HG03571 (cell line): ENCODE measurements at regions not wholly inside any gene's neighbourhood (a gene's known extent, or its start where the extent isn't known, plus 50 kb on each side); places are given as distances from the start of the nearest gene placed in this dataset.

Experiments
- ATAC-seq: cut with Tn5 transposase; IDR thresholded peaks from one replicate; pipeline ENCODE4 v1.9.1; 2021; ENCODE audit not compliant: unreplicated experiment

DNA sequence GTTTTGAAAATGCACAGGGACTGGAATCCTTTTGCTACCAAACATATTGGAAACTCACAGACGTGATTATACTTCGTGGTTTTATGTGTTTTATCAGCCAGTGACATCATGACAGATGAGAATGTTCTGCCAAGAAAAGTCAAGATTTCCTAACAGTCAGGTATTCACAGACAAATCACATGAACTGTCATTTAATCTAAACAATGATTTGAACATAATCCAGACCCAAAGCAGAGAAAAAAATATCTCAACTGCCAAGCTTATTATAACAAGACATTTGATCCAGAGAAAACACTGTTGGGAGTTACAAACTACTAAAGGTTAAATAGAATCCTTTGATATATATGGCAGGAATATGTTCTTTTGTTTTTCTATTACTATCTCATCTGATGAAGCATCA is 635.9 kb upstream of the FRG1 start:
- no peak for ATAC-seq

DNA sequence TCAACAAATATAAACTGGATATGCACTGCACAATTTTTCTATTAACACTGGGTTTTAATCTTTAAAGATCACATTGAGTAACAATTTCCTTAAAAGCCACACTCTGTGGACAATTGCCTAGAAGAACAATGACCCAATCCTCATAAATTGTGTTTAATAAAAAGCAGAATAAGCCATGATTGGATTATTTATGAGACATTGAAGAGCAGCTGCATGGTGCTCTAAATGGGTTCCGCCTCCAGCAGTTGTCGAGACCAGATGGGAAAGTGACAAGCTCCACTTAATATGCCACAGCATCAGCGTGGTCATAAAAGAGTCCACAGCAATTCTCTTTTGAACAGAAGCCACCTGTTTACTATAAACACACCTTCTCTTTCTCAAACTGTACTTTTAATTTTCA is 635.2 kb upstream of the FRG1 start:
- ATAC-seq = no peak

DNA sequence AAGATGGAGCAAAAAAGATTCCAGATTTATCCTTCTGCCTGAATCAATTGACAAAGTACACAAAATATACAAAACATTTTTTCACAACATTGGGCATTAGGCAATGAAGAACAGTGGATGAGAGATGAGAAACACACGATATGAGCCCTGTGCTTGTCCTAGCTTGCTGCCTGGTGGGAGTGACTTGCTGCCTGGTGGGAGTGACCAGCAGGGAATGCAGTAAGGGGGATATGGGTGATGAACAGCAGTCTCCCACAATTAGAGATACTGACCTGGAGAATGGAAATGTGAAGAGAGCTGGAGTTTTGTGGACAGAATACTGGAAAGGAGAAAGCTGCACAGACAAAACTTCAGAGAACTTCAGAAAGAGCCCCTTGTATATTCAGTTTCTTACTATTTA is 629.4 kb upstream of the FRG1 start:
- no peak for ATAC-seq

DNA sequence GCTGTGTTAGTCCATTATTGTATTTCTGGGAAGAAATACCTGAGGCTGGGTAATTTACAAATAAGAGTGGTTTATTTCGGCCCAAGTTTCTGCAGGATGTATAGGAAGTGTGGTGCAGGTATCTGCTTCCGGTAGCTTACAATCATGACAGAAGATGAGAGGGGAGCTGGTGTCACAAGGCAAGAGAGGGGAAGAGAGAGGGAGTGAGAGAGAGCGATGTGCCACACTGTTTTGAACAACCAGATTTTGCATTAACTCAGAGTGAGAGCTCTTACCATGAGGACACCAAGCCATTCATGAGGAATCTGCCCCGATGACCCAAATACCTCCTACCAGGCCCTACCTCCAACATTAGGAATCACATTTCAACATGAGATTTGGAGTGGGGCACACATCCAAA is 627.6 kb upstream of the FRG1 start:
- ATAC-seq = no peak

DNA sequence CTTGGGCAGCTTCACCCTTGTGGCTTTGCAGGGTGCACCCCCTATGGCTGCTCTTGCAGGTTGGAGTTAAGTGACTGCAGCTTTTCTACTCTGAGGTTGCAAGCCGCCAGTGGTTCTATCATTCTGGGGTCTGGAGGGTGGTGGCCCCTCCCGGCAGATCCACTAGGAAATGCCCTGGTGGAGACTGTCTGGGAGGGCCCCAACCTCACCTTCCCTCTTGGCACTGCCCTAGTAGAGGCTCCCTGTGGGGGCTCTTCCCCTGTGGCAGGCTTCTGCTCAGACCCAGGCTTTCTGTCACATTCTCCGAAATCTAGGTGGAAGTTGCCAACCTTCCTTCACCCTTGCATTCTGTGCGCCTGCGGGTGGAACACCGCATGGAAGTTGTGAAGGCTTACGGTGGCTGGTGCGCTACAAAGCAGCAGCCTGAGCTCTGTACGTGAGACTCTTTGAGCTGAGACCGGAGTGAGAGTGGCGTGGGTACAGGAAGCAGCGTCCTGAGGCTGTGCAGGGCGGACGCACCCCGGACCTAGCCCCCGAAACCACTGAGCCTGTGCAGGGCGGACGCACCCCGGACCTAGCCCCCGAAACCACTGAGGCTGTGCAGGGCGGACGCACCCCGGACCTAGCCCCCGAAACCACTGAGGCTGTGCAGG is 626.7 kb upstream of the FRG1 start:
- no peak for ATAC-seq

DNA sequence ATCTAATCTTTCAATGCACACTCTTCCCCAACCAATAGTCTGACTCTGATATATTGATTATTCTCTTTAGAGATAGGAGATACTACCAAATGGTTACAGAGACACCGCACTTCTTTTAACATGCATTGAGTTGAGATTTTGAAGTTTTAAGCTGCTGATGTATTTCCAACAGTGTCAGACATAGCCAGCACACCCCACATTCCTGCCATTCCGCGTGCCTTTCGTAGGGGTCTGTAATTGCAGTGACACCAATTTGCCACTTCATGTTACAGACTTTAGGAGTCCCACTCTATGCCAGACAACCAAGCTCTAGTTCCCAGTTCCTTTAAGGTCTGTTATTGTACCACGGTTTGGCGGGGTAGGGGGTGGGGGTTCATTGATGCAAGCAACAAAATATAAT is 618.2 kb upstream of the FRG1 start:
- ATAC-seq = no peak

DNA sequence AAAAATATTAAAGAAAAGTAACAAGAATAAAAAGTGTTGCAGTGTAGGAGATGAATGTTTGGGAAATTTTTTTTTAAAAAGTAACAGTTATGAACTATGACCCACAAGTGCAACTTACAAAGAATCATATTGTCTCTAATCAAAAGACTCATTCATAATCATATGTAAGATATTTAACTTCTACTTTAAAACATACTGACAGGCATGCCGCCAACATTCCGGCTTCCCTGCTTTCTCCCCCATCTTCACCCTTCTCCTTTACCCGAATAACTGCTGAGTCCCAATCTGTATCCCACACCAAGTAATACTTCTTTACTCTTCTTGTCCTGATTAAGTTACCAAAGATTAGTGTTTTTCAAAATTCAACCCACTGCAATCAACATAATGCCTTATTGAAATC is 598.8 kb upstream of the FRG1 start:
- no peak for ATAC-seq

DNA sequence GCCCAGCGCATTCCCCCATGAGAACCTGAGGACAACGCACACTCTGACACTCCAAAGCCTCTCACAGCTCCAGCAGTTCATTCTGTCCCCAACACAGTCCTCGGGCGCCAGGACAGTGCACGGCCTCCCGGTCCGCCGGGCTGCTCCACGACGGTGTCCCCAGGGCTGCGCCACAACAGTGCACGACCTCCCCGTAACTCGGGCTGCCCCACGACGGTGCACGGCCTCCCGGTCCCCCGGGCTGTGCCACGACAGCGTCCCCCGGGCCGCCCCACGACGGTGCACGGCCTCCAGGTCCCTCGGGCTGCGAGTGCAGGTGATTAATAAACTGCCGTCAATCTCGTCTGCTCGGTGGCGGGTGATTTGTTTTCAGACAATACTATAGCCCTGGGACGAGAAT is 585.1 kb upstream of the FRG1 start:
- no peak for ATAC-seq

DNA sequence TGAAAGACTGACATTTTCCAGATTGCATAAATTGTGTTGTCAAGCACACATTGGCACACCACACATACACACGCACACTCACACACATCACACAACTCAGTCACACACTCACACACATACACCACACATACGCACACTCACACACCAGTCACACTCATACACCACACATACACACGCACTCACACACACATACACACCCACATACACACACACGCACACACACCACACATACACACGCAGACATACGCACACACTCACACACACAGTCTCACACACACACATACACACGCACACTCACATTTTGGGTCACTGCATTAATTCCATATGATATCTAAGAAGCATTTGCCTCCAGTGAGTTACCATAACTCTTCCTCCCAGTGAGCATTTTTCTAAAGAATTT is 578.3 kb upstream of the FRG1 start:
- ATAC-seq = no peak

DNA sequence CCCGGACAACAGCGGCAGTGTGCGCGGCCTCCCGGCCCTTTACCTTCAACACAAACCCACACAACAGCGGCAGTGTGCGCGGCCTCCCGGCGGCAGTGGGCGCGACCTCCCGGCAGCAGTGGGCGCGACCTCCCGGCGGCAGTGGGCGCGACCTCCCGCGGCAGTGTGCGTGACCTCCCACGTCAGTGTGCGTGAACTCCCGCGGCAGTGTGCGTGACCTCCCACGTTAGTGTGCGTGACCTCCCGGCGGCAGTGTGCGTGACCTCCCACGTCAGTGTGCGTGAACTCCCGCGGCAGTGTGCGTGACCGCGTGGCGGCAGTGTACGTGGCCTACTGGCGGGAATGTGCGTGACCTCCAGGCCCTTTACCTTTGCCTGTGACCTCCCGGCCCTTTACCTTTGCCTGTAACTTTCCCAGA is 576.6 kb upstream of the FRG1 start:
- no peak for ATAC-seq

DNA sequence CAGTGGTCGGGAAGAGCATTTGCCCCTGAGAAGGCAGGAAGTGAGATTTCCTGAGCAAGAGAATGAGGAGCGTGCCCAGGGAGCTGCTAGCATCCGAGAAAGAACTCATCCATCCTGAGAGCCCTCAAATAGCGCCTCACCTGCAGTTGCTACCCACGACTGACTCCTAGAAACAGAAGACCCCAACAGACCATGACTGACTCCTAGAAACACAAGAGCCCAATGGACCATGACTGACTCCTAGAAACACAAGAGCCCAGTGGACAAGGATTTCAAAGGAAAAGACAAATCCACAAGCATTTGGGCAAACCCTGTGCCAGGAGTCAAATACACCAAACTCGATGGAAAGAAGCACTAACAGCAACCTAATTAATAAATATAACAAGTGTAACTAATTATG is 575.2 kb upstream of the FRG1 start:
- no peak for ATAC-seq

DNA sequence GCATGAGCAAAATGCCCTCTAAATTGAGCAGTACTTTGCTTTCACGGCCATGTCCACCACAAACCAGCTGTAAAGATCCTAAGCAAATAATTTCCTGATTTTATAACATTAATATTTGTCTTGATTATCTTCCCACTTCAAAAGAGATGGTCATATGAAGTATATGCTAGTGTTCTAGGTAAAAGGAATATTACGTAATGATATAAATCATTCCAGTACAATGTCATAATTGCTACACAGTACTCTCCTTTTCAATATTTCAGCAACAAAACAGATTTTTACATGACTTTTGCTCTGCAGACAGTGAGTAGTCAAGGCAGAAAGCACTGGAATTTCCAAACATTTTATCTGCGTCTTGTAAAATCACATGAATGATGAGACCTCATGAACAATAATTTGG is 572.8 kb upstream of the FRG1 start:
- no peak for ATAC-seq

DNA sequence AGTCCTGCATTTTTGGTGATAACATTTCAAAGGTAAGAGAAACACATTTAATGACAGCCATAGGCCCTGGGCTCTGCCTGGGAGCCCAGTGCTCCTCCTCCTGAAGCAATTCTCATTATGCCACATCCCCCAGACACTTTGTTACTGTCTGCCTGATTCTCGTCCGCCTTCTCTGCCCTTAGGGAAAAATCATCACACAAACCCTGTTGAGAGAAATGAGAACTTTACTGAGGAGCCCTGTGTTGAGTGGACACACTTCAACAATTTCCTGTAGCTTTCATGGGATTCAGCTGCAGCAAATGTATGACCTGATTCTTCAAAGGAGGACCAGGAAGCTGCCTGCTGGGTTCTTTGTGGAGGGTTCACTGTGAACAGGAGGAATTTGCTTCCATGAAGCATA is 566.5 kb upstream of the FRG1 start:
- ATAC-seq = no peak

DNA sequence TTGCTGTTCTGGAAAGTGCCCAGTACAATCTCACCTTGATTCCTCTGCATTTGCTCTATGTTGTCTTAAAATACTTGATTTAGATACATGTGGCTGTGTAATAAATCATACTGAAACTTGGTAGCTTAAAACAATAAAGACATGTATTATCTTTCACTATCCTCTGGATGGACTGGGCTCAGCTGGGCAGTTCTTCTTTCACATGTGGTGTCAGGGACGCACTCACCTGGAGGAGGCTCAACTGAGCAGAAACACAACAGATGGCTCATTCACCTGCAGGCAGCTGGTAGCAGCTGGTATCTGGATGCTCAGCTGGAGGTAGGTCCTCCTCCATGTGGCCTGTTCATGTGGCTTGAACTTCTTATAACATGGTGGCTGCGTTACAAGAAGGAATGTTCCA is 563.8 kb upstream of the FRG1 start:
- ATAC-seq = no peak

DNA sequence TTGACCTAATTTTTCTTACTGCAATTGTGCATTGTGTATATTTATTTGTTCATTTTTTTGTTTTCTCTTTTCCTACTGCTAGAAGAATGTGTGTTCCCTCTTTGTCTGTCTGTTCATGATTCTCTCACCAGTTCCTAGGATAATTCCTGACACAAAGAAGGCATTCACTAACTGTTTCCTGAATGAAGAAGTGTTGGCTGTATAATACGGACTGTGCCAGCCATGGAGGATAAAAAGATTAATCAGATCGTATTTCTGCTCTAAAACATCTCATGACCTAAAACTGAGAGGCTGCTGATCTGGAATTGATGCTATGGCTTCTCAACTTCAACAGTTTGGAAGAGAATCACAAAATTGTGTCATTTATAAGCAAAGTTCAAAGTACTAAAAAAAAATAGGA is 563.1 kb upstream of the FRG1 start:
- ATAC-seq = no peak

DNA sequence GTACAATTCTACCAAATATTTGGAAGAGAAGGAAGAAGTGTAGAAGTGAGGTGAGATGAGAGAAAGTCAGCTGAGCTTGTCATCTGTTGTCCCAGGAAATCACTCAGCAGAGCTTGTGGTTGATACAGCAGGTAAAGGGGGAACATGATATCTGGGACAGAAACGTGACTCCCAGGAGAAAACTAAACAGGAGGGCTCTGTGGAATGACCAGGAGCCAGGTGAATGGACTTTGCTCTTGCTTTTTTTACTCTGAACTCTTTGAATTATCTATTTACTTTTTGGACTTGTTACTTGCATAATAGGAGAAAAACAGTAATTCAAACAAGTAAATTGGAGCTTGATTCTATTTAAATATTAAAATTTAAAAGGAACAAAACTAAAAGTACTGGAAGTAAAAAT is 555.6 kb upstream of the FRG1 start:
- no peak for ATAC-seq

DNA sequence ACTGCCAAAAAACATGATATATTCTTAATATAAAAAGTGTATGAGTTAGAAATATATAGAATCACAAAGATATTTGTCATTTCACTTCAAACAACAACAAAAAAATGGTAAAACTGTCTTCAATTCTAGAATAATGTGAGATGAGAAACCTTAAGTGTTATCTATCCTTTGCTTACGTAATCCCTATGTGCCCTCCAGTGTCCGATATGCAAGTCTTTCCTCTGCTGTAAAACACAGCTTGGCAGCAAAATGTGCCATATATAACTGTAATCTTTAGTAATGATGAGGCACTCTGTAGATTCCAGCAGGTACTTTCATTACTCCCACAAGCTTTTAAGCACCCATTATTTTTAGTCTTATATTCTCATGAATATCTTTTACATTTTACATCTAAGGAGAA is 555.1 kb upstream of the FRG1 start:
- ATAC-seq = no peak

DNA sequence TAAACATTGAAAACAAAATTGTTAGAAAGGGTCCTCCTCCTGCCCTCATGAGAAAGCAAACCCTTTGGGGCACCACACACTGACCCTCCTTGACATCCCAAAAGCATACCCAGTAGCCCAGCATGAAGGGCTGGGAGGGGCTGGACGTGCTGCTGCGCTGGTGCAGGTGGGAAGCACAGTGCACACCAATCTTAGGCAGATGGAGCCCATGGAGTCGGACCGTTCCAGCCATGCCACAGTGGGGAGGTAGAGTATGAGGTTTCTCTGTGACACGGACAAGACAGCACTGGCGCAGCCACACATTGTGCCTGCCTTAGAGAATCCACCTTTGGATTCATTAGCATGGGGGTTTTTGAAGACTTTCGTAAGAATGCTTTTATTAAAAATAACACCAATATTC is 544.2 kb upstream of the FRG1 start:
- ATAC-seq = no peak

DNA sequence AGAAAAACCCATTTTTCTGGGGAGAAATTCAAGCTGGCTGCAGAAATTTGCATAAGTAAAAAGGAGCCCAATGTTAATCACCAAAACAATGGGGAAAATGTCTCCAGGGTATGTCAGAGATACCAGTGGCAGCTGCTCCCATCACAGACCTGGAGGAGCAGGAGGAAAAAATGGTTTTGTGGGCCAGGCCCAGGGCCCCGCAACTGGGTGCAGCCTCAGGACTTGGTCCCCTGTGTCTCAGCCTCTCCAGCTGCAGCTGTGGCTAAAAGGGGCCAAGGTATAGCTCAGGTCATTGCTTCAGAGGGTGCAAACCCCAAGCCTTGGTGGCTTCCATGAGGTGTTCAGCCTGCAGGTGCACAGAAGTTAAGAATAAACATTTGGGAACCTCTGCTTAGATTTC is 536.4 kb upstream of the FRG1 start:
- ATAC-seq = no peak

DNA sequence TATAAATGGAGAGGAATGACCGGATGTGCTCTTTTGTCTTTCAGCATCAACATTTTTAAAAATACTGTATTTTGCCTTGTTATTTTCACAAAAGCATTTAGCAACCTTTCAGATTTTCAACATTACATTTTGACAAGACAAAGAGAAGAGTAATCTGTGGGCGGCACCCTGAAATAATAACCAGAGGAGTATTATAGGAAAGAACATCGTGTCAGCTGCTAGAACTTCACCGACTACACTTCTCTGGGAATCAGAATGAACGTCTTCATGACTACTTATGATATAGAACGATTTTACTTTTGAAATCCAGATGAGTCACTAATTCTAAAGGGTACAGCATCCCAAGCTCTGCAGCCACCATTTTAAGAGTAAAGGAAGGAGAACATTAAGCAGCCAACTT is 531.5 kb upstream of the FRG1 start:
- ATAC-seq = no peak

DNA sequence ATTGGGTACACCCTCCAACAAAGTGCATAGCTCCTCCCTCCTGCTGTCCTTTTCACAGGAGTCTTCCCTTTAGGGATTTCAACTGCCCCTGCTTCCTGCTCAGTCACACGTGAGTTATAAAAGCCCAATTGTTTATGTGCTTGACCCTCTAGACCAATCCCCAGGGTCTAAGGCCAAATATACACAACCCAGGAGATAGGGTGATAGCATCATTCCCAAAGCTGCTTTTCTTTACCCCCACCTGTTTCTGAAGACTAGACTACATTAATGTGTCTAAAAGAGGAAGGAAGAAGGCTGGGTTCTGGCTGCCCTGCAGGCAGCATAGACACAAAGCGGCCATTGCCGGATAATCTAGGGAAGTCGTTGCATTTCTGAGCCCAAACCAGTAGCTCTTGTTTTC is 526.7 kb upstream of the FRG1 start:
- ATAC-seq = no peak

DNA sequence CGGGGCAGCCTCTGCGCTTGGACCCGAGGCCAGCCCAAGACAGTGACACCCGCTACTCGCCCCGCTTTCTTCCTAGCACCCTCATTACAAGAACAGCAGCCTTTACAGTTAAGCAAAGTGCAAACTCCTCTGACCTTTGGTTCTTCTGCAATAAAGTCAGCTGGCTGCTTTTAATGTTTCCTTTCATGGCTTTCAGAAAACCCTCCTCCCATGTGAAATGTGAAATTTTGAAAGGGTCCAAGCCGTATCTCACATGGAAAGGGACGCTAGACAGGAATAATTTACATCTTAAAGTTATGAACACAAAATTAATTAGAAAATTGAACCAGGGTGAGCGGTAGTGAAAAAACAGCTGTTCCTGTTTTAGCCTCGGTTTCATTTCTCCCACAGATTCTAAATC is 520.1 kb upstream of the FRG1 start:
- ATAC-seq = no peak

DNA sequence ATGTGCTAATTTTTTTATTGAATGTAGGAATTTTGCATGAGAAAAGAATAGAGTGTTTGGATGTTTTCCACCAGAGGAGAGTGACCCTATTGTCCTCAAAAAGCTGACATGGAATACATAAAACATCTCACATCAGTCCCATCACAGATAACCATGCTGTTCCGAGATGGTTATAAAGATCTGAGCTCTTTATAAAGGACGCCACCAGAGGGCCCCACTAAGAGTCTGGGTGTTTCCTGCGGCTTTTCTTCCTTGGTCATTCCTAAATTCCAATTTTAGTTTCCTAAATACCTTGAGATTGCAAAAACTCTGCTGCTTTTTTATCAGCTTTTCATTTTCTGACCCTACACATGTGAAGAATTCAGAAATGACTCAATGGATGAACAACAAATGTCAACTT is 504.5 kb upstream of the FRG1 start:
- ATAC-seq = no peak

DNA sequence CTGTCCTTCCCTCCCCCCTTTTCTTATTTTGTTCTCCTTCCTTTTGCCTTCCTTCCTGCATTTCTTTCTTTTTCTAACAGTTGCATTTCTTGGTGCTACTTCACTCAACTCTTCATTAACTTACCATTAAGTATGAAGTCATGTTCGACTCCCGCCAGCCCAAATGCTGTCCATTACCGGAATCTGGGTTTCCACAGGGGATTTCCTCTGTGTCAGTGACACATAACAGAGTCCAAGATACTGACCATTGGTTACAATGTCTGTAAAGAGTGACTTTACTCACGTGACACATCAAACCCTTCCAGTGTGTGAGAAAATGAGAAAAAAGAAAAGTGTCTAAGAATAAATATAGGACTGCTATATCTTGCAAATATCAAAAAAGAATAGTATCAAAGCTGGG is 500.0 kb upstream of the FRG1 start:
- ATAC-seq = no peak
